ENCODE measurements at regions not wholly inside any gene's neighbourhood (a gene's known extent, or its start where the extent isn't known, plus 50 kb on each side); places are given as distances from the start of the nearest gene placed in this dataset.
"Not testable (repeated sequence)": the region's sequence is repeated elsewhere in the genome, so short reads cannot be mapped to it uniquely, and the experiment has no call there.

- ATAC-seq (no peak), DNase-seq (no peak)
- intact Hi-C loops (cut with DNase I), result no loop called here
These were observed 131.0 kb upstream of the ZNF804B start for GRCh38 chr7:88628363-88629085.

- DNase-seq (no peak), ATAC-seq (no peak)
- intact Hi-C loops (cut with DNase I), result no loop called here
These were observed 142.3 kb upstream of the ZNF804B start for GRCh38 chr7:88617185-88617584.

- no peak for DNase-seq
- intact Hi-C loops (cut with DNase I), result no loop called here
- ATAC-seq, result no peak
These were observed 144.2 kb upstream of the ZNF804B start for GRCh38 chr7:88615336-88615735.

- DNase-seq (no peak), ATAC-seq (no peak)
- intact Hi-C loops (cut with DNase I), result no loop called here
These were observed 144.8 kb upstream of the ZNF804B start for GRCh38 chr7:88614736-88615135.

- no peak for DNase-seq
- intact Hi-C loops (cut with DNase I), result no loop called here
- ATAC-seq, result no peak
These were observed 148.6 kb upstream of the ZNF804B start for GRCh38 chr7:88610942-88611341.

GRCh38 chr7:88600695-88601094 lies 158.8 kb upstream of the ZNF804B start:
- ATAC-seq (no peak), DNase-seq (no peak)
- intact Hi-C loops (cut with DNase I), result no loop called here

GRCh38 chr7:88599528-88599927 lies 160.0 kb upstream of the ZNF804B start:
- ATAC-seq, result no peak
- DNase-seq, result no peak
- intact Hi-C loops (cut with DNase I), result no loop called here

GRCh38 chr7:88597941-88598425 lies 161.5 kb upstream of the ZNF804B start:
- no peak for DNase-seq
- ATAC-seq, result no peak
- intact Hi-C loops (cut with DNase I), result no loop called here

GRCh38 chr7:88590963-88591362 lies 168.5 kb upstream of the ZNF804B start:
- ATAC-seq, result no peak
- intact Hi-C loops (cut with DNase I), result no loop called here
- no peak for DNase-seq

GRCh38 chr7:88589927-88590326 lies 169.6 kb upstream of the ZNF804B start:
- DNase-seq, result no peak
- intact Hi-C loops (cut with DNase I), result no loop called here

GRCh38 chr7:88586890-88587289 lies 172.6 kb upstream of the ZNF804B start:
- intact Hi-C loops (cut with DNase I), result no loop called here
- no peak for ATAC-seq

More at GRCh38 chr7:88589927-88590326, 169.6 kb upstream of the ZNF804B start:
- ATAC-seq, result no peak

GRCh38 chr7:88586219-88586618 lies 173.3 kb upstream of the ZNF804B start:
- intact Hi-C loops (cut with DNase I), result no loop called here
- ATAC-seq, result no peak
- DNase-seq, result no peak

More at GRCh38 chr7:88586890-88587289, 172.6 kb upstream of the ZNF804B start:
- no peak for DNase-seq

GRCh38 chr7:88576720-88577119 lies 182.8 kb upstream of the ZNF804B start:
- intact Hi-C loops (cut with DNase I), result no loop called here
- no peak for DNase-seq
- ATAC-seq, result no peak

- no peak for ATAC-seq
- intact Hi-C loops (cut with DNase I), result no loop called here
- DNase-seq, result no peak
These were observed 193.3 kb upstream of the ZNF804B start for GRCh38 chr7:88566162-88566729.

GRCh38 chr7:88565401-88565800 lies 194.1 kb upstream of the ZNF804B start:
- no peak for ATAC-seq
- no peak for DNase-seq
- intact Hi-C loops (cut with DNase I), result no loop called here

GRCh38 chr7:88556441-88556840 lies 203.1 kb upstream of the ZNF804B start:
- intact Hi-C loops (cut with DNase I); DNase-seq; ATAC-seq: not testable (repeated sequence)

GRCh38 chr7:88554847-88555246 lies 204.7 kb upstream of the ZNF804B start:
- ATAC-seq; intact Hi-C loops (cut with DNase I): not testable (repeated sequence)

GRCh38 chr7:88548399-88548798 lies 211.1 kb upstream of the ZNF804B start:
- intact Hi-C loops (cut with DNase I), result no loop called here
- DNase-seq, result no peak
- ATAC-seq, result no peak

More at GRCh38 chr7:88554847-88555246, 204.7 kb upstream of the ZNF804B start:
- not testable (repeated sequence) for DNase-seq

GRCh38 chr7:88546808-88547207 lies 212.7 kb upstream of the ZNF804B start:
- no peak for ATAC-seq
- no peak for DNase-seq
- intact Hi-C loops (cut with DNase I), result no loop called here

GRCh38 chr7:88545663-88546062 lies 213.8 kb upstream of the ZNF804B start:
- ATAC-seq (no peak), DNase-seq (no peak)
- intact Hi-C loops (cut with DNase I), result no loop called here

- no peak for DNase-seq
- peak in 1 of 2 donors; percentile 83 for ATAC-seq
- intact Hi-C loops (cut with DNase I), result no loop called here
These were observed 219.5 kb upstream of the ZNF804B start for GRCh38 chr7:88540012-88540411.
